ENCODE measurements at regions not wholly inside any gene's neighbourhood (a gene's known extent, or its start where the extent isn't known, plus 50 kb on each side); places are given as distances from the start of the nearest gene placed in this dataset.
"Not testable (repeated sequence)": the region's sequence is repeated elsewhere in the genome, so short reads cannot be mapped to it uniquely, and the experiment has no call there.

GRCh38 chr6:167230288-167230687 lies 60.8 kb upstream of the UNC93A start:
- no peak for DNase-seq

- no peak for DNase-seq
Measured at GRCh38 chr6:167232356-167232755, 58.8 kb upstream of the UNC93A start.

GRCh38 chr6:167233490-167233889 lies 57.6 kb upstream of the UNC93A start:
- DNase-seq = no peak

- DNase-seq = not testable (repeated sequence)
Measured at GRCh38 chr6:167234576-167234975, 56.5 kb upstream of the UNC93A start.

GRCh38 chr6:167235005-167235404 lies 56.1 kb upstream of the UNC93A start:
- no peak for DNase-seq

GRCh38 chr6:167235421-167236238 lies 55.5 kb upstream of the UNC93A start:
- no peak for DNase-seq

GRCh38 chr6:167236239-167236571 lies 54.9 kb upstream of the UNC93A start:
- DNase-seq = no peak

GRCh38 chr6:167237438-167238145 lies 53.5 kb upstream of the UNC93A start:
- DNase-seq = no peak

- no peak for DNase-seq
Measured at GRCh38 chr6:167238146-167238693, 52.9 kb upstream of the UNC93A start.

GRCh38 chr6:167238694-167239467 lies 52.2 kb upstream of the UNC93A start:
- DNase-seq = no peak

- not testable (repeated sequence) for DNase-seq
Measured at GRCh38 chr6:167239470-167239869, 51.6 kb upstream of the UNC93A start.

GRCh38 chr6:167240034-167240541 lies 51.0 kb upstream of the UNC93A start:
- no peak for DNase-seq

Data from activated CD4-positive, alpha-beta T cell treated with anti-CD3 and anti-CD28 coated beads, Interleukin-2, Interleukin-6, amounts not matched to agents 100 ng/mL and 50 ng/mL, durations not matched to agents 16 hours and 8 hours (primary cell).